Neuronal stem cell (in vitro differentiated cells): ENCODE measurements at regions not wholly inside any gene's neighbourhood (a gene's known extent, or its start where the extent isn't known, plus 50 kb on each side); places are given as distances from the start of the nearest gene placed in this dataset.
"Not testable (repeated sequence)": the region's sequence is repeated elsewhere in the genome, so short reads cannot be mapped to it uniquely, and the experiment has no call there.

Experiments
- DNase-seq: peaks from one replicate; pipeline ENCODE4 v3.0.0-alpha.2; 2013; ENCODE audit warnings: low spot score
- H2AFZ ChIP-seq: one replicate; pipeline ENCODE4 v1.6.1; 2013; ENCODE audit warnings: mild to moderate bottlenecking, low read length, inconsistent platforms
- H2AK5ac ChIP-seq: 2 replicates; pipeline ENCODE4 v1.6.1; 2013; ENCODE audit warnings: low read depth, mild to moderate bottlenecking, inconsistent platforms, low read length, moderate library complexity, mixed read lengths
- H2BK120ac ChIP-seq: 2 replicates; pipeline ENCODE4 v1.6.1; 2013; ENCODE audit warnings: low read depth, mild to moderate bottlenecking, inconsistent platforms, low read length, moderate library complexity, mixed read lengths
- H2BK12ac ChIP-seq: one replicate; pipeline ENCODE4 v1.6.1; 2013; ENCODE audit warnings: low read length, inconsistent platforms
- H2BK15ac ChIP-seq: 2 replicates; pipeline ENCODE4 v1.6.1; 2013; ENCODE audit warnings: mild to moderate bottlenecking, low read length, inconsistent platforms, mixed read lengths
- H2BK5ac ChIP-seq: one replicate; pipeline ENCODE4 v1.6.1; 2013; ENCODE audit warnings: inconsistent platforms, mild to moderate bottlenecking, low read length, moderate library complexity
- H3K14ac ChIP-seq: one replicate; pipeline ENCODE4 v1.6.1; 2013; ENCODE audit warnings: low read length, inconsistent platforms
- H3K18ac ChIP-seq: 2 replicates; pipeline ENCODE4 v1.6.1; 2013; ENCODE audit warnings: low read length, inconsistent platforms
- H3K23ac ChIP-seq: 2 replicates; pipeline ENCODE4 v1.6.1; 2013; ENCODE audit warnings: low read depth, mild to moderate bottlenecking, mixed read lengths, low read length, inconsistent platforms; ENCODE audit not compliant: poor library complexity
- H3K27ac ChIP-seq: replicated peaks from 3 replicates; pipeline ENCODE4 v1.5.1; 2013; ENCODE audit warnings: low read length, inconsistent platforms
- H3K27me3 ChIP-seq, 3 experiments: 2 replicates each; pipeline ENCODE4 v1.6.1; 2013; ENCODE audit warnings: low read length in 3 of 3, mild to moderate bottlenecking in 2 of 3, inconsistent platforms in 1 of 3, low read depth in 1 of 3, mixed read lengths in 1 of 3, moderate library complexity in 1 of 3; ENCODE audit not compliant: control insufficient read depth in 3 of 3, insufficient read depth in 3 of 3
- H3K36me3 ChIP-seq, 2 donors: replicated peaks in 1 of 2; 2 replicates each; pipeline ENCODE4 v1.6.1; 2013; ENCODE audit warnings: low read length in 2 of 2; ENCODE audit not compliant: control insufficient read depth in 2 of 2, insufficient read depth in 2 of 2
- H3K4ac ChIP-seq: 2 replicates; pipeline ENCODE4 v1.6.1; 2013; ENCODE audit warnings: inconsistent platforms, mild to moderate bottlenecking, low read length, moderate library complexity
- H3K4me1 ChIP-seq, 2 donors: 1 replicate in 1 of 2; 2 replicates in 1 of 2; pipeline ENCODE4 v1.6.1; 2013; ENCODE audit warnings: low read length in 2 of 2, low read depth in 1 of 2; ENCODE audit not compliant: control insufficient read depth in 2 of 2, insufficient read depth in 1 of 2
- H3K4me2 ChIP-seq: one replicate; pipeline ENCODE4 v1.6.1; 2013; ENCODE audit warnings: mild to moderate bottlenecking, low read length, inconsistent platforms; ENCODE audit not compliant: insufficient read depth, poor library complexity, severe bottlenecking
- H3K4me3 ChIP-seq, 2 donors: 2 replicates each; pipeline ENCODE4 v1.5.1; 2013; ENCODE audit warnings: low read length in 2 of 2, mild to moderate bottlenecking in 2 of 2, inconsistent platforms in 1 of 2, moderate library complexity in 1 of 2
- H3K79me1 ChIP-seq: one replicate; pipeline ENCODE4 v1.6.1; 2013; ENCODE audit warnings: low read depth, mild to moderate bottlenecking, inconsistent platforms, low read length, moderate library complexity
- H3K9ac ChIP-seq: one replicate; pipeline ENCODE4 v1.6.1; 2013; ENCODE audit warnings: mild to moderate bottlenecking, low read depth, low read length, inconsistent platforms; ENCODE audit not compliant: poor library complexity
- H3K9me3 ChIP-seq, 2 donors: replicated peaks in 1 of 2; 2 replicates each; pipeline versions ENCODE3 to v1.6.1; 2013; ENCODE audit warnings: low read length in 2 of 2, mild to moderate bottlenecking in 2 of 2, inconsistent platforms in 1 of 2, low read depth in 1 of 2, mixed read lengths in 1 of 2, moderate library complexity in 1 of 2; ENCODE audit not compliant: control insufficient read depth in 2 of 2, insufficient read depth in 1 of 2
- H4K8ac ChIP-seq: one replicate; pipeline ENCODE4 v1.6.1; 2013; ENCODE audit warnings: low read depth, mild to moderate bottlenecking, inconsistent platforms, low read length, moderate library complexity
- H4K91ac ChIP-seq: one replicate; pipeline ENCODE4 v1.6.1; 2013; ENCODE audit warnings: low read length, low read depth, mild to moderate bottlenecking, inconsistent platforms; ENCODE audit not compliant: poor library complexity
- WGBS, 2 donors: extraction: QIAGEN DNeasy Blood & Tissue Kit; methylation state at CpG; one replicate each; pipeline ENCODE4 v1.1.7; 2013; ENCODE audit warnings: missing lambda C conversion rate in 2 of 2, mixed read lengths in 1 of 2; ENCODE audit not compliant: insufficient read length in 2 of 2, insufficient replicate concordance in 1 of 2; ENCODE audit errors: extremely low coverage in 2 of 2; 5-methylcytosine and 5-hydroxymethylcytosine counted together

DNA sequence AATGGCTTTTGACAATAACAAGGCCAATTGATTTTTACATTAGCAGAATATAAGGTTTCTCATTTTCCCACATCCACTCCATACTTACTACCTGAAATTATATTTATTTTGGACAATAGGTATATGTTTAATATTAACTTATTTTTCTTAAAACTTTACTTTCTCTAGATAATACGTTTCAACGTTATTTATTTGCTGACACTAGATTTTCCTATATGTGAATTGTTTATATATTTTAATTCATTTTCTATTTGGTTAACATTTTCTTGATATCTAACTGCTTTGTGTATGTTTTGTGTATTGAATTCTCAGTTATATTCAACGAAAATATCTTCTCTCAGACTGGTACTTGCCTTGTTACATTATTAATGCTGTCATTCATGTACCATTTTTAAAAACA, 199.9 kb upstream of the TMEFF2 start:
- no peak overlapping the region for H3K27ac ChIP-seq
- H2BK15ac ChIP-seq, result no peak overlapping the region
- no CpG with 5 or more reads among the region's 3 CpGs for WGBS, 2 donors
- no peak overlapping the region for H3K9ac ChIP-seq
- H4K8ac ChIP-seq, result no peak overlapping the region
- H3K79me1 ChIP-seq, result no peaks in the 10 kb centered on the region
- H3K27me3 ChIP-seq, result no peaks in the 10 kb centered on the region
- H2BK5ac ChIP-seq, result no peak overlapping the region
- no peak overlapping the region for H2BK120ac ChIP-seq
- DNase-seq, result no peak
- no peaks in the 10 kb centered on the region for H3K9me3 ChIP-seq
- no peak overlapping the region for H3K18ac ChIP-seq
- no peaks in the 10 kb centered on the region for H3K36me3 ChIP-seq
- H3K14ac ChIP-seq, result no peak overlapping the region
- no peaks in the 10 kb centered on the region for H3K4me1 ChIP-seq
- no peak overlapping the region for H3K4ac ChIP-seq
- H2AFZ ChIP-seq, result no peak overlapping the region
- H3K23ac ChIP-seq, result no peak overlapping the region
- H2BK12ac ChIP-seq, result no peak overlapping the region
- no peak overlapping the region for H2AK5ac ChIP-seq
- H3K4me2 ChIP-seq, result no peak overlapping the region
- H3K4me3 ChIP-seq, result no peak overlapping the region
- H4K91ac ChIP-seq, result no peak overlapping the region

DNA sequence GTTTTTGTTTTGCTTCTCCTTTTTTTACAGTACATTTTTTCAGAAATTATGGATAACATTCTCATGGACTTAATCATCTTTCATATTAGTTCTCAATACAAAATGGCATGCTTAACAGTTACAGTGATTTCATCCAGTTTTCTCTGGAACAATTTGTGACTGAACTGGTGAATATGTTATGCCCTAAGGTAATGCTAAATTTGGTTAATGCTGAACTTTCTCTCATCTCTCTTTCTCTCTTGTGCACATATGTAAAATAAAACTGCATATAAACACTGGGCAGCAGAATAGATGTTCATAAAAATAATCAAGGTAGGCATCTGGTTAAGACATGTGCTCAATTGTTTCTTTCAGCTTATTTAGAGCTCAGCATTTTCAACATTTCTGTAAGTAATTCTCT, 196.3 kb upstream of the TMEFF2 start:
- no peaks in the 10 kb centered on the region for H3K27me3 ChIP-seq
- no peak overlapping the region for H2AFZ ChIP-seq
- no peak overlapping the region for H4K8ac ChIP-seq
- H3K23ac ChIP-seq, result no peak overlapping the region
- H3K4me3 ChIP-seq, result no peak overlapping the region
- H2BK12ac ChIP-seq, result no peak overlapping the region
- H2BK120ac ChIP-seq, result no peak overlapping the region
- no peaks in the 10 kb centered on the region for H3K79me1 ChIP-seq
- H3K9ac ChIP-seq, result no peak overlapping the region
- DNase-seq, result no peak
- H3K4me2 ChIP-seq, result no peak overlapping the region
- H3K27ac ChIP-seq, result no peak overlapping the region
- no peak overlapping the region for H2AK5ac ChIP-seq
- no peak overlapping the region for H2BK5ac ChIP-seq
- H3K4me1 ChIP-seq, result no peaks in the 10 kb centered on the region
- no peak overlapping the region for H2BK15ac ChIP-seq
- H3K14ac ChIP-seq, result no peak overlapping the region
- H3K9me3 ChIP-seq, result no peaks in the 10 kb centered on the region
- no peak overlapping the region for H3K4ac ChIP-seq
- H3K18ac ChIP-seq, result no peak overlapping the region
- H4K91ac ChIP-seq, result no peak overlapping the region
- no peaks in the 10 kb centered on the region for H3K36me3 ChIP-seq

DNA sequence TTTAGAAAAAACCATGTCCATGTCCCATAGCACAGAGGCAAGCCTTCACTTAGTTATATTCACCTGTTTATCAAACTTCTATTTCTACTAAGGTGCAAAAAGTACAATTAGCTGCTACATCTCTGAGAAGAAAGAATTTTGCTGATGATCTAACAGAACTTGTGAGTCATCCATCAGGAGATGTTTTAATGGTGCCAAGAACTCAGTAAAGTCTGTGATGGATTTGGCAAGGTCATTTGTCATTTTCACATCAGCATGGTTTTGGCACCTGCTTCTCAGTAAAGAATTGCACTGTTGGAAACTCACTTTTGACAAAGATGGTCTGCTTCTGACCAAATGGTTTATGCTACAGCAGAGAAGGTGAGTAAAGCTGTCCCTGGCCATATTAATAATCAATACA, 195.7 kb upstream of the TMEFF2 start:
- no peak overlapping the region for H3K4me2 ChIP-seq
- H3K9ac ChIP-seq, result no peak overlapping the region
- H2BK120ac ChIP-seq, result no peak overlapping the region
- no peaks in the 10 kb centered on the region for H3K9me3 ChIP-seq
- H2BK15ac ChIP-seq, result no peak overlapping the region
- H3K4me1 ChIP-seq, result no peaks in the 10 kb centered on the region
- DNase-seq, result no peak
- H3K14ac ChIP-seq, result no peak overlapping the region
- H4K91ac ChIP-seq, result no peak overlapping the region
- H2BK12ac ChIP-seq, result no peak overlapping the region
- no peak overlapping the region for H3K23ac ChIP-seq
- H3K18ac ChIP-seq, result no peak overlapping the region
- no peak overlapping the region for H3K4me3 ChIP-seq
- no peak overlapping the region for H4K8ac ChIP-seq
- no peaks in the 10 kb centered on the region for H3K79me1 ChIP-seq
- H3K4ac ChIP-seq, result no peak overlapping the region
- H2AK5ac ChIP-seq, result no peak overlapping the region
- no peak overlapping the region for H3K27ac ChIP-seq
- H3K36me3 ChIP-seq, result no peaks in the 10 kb centered on the region
- H3K27me3 ChIP-seq, result no peaks in the 10 kb centered on the region
- H2AFZ ChIP-seq, result no peak overlapping the region
- H2BK5ac ChIP-seq, result no peak overlapping the region

DNA sequence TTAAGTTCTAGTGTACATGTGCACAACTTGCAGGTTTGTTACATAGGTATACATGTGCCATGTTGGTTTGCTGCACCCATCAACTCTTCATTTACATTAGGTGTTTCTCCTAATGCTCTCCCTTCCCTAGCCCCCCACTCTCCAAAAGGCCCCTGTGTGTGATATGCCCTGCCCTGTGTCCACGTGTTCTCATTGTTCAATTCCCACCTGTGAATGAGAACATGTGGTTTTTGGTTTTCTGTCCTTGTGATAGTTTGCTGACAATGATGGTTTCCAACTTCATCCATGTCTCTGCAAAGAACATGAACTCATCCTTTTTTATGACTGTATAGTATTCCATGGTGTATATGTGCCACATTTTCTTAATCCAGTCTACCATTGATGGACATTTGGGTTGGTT, 189.5 kb upstream of the TMEFF2 start:
- not testable (repeated sequence) for H2BK15ac ChIP-seq, H3K36me3 ChIP-seq, H3K27ac ChIP-seq, H4K91ac ChIP-seq, H3K4me2 ChIP-seq, H3K4me3 ChIP-seq, H3K18ac ChIP-seq, H2AFZ ChIP-seq, H3K14ac ChIP-seq, H2AK5ac ChIP-seq, H3K79me1 ChIP-seq, H2BK120ac ChIP-seq, H3K27me3 ChIP-seq, H3K9ac ChIP-seq, H3K9me3 ChIP-seq, H2BK5ac ChIP-seq, H3K4ac ChIP-seq, H3K23ac ChIP-seq, H3K4me1 ChIP-seq, H4K8ac ChIP-seq, DNase-seq, H2BK12ac ChIP-seq
- WGBS, 2 donors, result no CpG with 5 or more reads among the region's 1 CpG
